Activated gamma-delta T cell (primary cell): ENCODE measurements at regions not wholly inside any gene's neighbourhood (a gene's known extent, or its start where the extent isn't known, plus 50 kb on each side); places are given as distances from the start of the nearest gene placed in this dataset.
"Not testable (repeated sequence)": the region's sequence is repeated elsewhere in the genome, so short reads cannot be mapped to it uniquely, and the experiment has no call there.

ENCODE experiments used
- DNase-seq: peaks from one replicate; lab custom pipeline; 2025; lab: John Stamatoyannopoulos, UW

GRCh38 chr9:27673641-27674040, 100.4 kb upstream of the C9orf72 start:
- DNase-seq, result no peak

GRCh38 chr9:27675354-27675753, 102.1 kb upstream of the C9orf72 start:
- no peak for DNase-seq

DNA sequence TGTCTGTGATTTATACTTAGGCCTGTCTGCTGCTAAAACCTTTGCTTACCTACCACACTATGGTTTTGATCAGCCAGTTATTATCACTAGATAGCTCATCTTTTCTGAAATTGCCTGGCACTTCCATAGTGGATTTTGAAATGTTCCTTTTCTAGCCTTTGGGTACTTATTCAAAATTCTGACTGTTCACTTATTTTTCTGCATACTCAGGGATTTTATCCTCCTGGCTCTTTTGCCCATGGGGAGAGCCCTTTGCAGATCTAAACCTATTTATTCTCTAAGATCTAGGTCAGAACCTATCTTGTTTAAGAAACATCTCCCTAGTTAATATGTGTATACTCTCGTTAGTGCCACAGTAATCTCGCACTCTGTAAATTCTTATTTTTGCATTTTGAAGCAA, 103.5 kb upstream of the C9orf72 start:
- DNase-seq, result no peak

DNA sequence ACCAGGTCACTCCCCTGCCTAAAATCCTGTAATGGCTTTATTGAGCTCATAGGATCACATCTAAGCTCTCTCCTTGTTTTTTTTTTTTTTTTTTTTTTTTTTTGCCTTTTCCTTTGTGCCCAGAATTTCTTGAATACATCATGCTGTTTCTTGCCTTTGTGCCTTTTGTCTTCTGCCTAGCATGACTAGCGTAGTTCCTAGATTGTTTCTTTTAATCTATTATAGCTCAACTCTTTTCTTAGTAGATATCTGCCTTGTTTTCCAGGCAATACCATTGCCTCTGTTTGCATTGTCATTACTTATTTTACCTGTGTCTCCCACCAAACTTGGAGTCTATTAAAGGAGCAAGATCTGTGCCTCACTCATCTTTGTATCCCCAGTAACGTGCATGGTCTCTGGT, 106.1 kb upstream of the C9orf72 start:
- no peak for DNase-seq

- DNase-seq, result no peak
Measured at GRCh38 chr9:27683181-27683580, 109.9 kb upstream of the C9orf72 start.

- no peak for DNase-seq
Measured at GRCh38 chr9:27688954-27689353, 115.7 kb upstream of the C9orf72 start.

DNA sequence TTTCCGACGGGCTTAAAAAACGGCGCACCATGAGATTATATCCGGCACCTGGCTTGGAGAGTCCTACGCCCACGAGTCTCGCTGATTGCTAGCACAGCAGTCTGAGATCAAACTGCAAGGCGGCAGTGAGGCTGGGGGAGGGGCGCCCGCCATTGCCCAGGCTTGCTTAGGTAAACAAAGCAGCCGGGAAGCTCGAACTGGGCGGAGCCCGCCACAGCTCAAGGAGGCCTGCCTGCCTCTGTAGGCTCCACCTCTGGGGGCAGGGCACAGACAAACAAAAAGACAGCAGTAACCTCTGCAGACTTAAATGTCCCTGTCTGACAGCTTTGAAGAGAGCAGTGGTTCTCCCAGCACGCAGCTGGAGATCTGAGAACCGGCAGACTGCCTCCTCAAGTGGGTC, 117.5 kb upstream of the C9orf72 start:
- DNase-seq, result not testable (repeated sequence)

- DNase-seq, result no peak
Measured at GRCh38 chr9:27699621-27700020, 126.3 kb upstream of the C9orf72 start.

DNA sequence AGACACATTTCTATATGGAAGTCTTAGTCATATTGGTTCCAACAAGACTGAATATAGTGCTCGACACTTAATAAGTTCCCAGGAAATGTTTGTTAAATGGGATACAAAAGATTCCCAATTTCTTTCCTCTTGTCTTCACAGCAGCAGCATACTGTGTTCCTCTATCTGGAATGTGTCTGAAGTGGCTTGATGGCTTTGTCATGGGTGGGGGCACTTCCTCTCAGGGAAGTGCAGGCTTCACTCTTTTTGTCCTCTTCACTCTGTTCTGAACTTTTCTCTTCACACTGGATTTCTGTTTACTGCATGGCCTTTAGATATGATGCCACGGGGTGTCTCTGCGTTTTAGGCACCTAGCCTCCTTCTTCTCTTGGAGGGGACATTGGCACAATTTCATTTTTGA, 127.7 kb upstream of the C9orf72 start:
- DNase-seq, result no peak

- no peak for DNase-seq
Measured at GRCh38 chr9:27701587-27701986, 128.3 kb upstream of the C9orf72 start.

- DNase-seq, result no peak
Measured at GRCh38 chr9:27703216-27703980, 130.1 kb upstream of the C9orf72 start.

GRCh38 chr9:27711241-27711640, 138.0 kb upstream of the C9orf72 start:
- no peak for DNase-seq

DNA sequence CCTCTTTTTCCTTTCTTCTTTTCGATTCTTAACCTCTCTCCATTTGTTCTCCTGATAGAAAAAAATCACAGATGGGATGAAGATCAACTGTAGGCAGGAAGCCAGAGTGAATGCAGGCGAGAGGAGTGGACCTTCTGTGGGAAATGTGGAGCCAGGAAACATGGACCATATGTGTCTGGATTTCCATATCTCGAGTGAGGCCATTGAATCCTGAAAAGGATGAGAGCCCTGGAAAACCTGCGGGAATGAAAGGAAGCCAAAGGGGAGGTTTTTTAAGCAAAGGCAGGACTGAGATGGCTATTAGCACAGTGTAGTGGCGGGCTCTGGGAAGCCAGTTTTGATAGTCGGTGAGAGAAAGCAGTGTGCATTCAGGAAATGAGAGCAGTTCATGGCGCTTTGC, 139.5 kb upstream of the C9orf72 start:
- no peak for DNase-seq

DNA sequence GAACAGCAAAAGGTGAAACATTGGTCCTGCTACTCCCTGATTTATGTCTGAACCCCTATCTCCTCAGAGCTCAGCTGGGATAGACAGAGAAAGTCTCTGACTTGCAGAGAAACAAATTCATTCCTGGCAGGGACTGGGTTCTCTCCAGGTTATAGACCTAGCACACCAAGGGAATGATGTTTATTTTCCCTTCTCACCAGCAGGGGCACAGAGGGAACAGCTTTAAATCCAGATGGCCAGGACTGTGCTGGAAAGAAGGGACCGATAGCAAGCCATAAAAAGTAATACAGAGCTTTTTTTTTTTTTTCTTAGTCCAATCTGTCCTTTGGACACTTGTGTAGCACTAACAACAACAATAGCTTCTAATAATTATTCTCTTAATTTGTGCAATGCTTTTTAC, 141.1 kb upstream of the C9orf72 start:
- no peak for DNase-seq

- no peak for DNase-seq
Measured at GRCh38 chr9:27715651-27716050, 142.4 kb upstream of the C9orf72 start.

GRCh38 chr9:27717991-27718390, 144.7 kb upstream of the C9orf72 start:
- DNase-seq, result no peak

DNA sequence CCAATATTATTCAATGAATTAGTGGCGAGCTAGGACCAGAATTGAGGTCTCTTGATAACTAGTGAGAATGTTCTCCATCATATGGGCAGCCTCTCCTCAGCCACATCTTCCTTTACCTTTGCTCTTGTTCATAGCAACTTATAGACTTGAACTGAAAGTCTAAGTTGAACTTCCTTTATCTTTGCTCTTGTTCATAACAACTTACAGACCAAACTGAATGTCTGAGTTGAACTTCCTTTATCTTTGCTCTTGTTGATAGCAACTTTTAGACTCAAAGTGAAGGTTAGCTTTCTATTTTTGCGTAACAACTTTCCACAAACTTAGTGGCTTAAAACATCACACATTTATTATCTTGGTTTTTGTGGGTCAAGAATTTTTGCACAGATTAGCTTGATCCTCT, 146.4 kb upstream of the C9orf72 start:
- no peak for DNase-seq

GRCh38 chr9:27722866-27723265, 149.6 kb upstream of the C9orf72 start:
- DNase-seq, result no peak

DNA sequence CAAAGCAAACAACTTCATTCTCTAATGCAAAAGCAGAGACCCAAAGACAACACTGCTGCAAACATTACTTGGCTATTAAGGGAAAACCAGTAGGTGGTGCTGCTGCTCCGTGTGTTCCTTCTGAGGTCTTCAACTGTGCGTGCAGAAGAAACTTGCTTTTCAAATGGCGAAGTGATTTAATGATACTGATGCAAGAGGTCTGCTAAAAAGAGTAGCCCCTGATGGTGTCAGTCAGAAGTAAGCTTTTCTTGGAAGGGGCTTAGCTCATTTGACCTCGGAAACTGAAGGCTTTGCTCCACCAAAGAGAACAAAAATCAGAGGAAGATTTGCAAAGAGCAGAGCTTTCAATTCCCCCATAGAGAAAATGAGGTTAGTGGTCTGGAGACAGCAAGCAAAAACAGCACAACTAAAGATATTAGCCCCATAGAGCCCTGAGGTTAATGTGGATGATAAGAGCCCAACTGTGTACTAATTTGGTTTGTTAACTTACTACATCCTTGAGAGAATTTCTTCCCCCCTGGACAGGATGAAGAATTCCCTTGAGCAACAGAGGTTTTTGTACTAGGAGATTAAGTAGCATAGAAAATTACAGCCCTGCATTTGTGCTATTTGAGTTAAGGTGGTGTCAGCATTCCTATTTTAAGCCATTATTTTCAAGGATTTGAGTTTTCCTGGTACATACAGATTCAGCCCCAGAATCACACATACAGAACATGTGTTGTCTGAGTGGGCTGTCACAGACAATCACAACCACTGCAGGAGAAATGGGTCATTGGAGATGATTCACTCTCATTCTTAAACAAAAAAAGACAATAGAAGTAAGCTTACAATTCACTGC, 153.2 kb upstream of the C9orf72 start:
- no peak for DNase-seq

- DNase-seq, result no peak
Measured at GRCh38 chr9:27732494-27732893, 159.2 kb upstream of the C9orf72 start.

DNA sequence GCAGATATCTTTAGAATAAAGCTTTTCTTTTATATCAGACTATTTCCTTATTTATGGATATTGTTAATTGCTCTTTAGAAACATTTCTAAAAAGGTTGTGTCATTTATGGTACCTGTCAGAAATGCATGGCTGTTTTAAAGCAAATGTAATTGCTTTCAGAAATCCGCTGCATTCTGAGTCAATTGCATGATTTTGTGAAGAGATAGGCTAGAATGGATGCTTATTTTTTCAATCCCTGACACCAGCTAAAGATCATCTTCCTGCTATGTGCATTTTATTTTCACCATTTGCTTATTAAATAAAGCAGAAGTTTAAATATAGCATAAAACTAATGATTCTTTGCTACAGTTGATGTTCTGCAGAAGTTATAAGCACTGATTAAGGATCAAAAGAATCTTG, 170.2 kb upstream of the C9orf72 start:
- no peak for DNase-seq

DNA sequence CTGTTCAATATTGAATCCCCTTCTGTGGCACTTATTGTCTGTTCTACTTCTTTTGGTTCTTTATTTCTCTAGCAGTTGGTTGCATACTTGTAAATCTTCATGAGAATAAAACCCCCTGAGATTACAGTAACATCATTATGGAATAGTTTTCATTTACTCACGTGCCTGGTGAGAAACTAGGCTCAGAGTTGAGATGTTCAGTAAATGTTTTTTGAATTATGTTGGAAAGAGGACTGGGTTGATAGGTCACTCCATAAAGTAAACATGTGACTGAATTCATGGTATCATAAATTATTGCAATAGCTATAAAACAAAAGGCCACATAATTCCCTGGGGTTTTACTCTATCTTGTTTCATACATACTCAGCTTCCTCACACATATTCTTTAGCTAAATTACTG, 174.2 kb upstream of the C9orf72 start:
- DNase-seq, result no peak

GRCh38 chr9:27749838-27750237, 176.6 kb upstream of the C9orf72 start:
- no peak for DNase-seq
